GM18508 (cell line): ENCODE measurements at regions not wholly inside any gene's neighbourhood (a gene's known extent, or its start where the extent isn't known, plus 50 kb on each side); places are given as distances from the start of the nearest gene placed in this dataset.

Experiments
- ATAC-seq: cut with Tn5 transposase; IDR thresholded peaks from one replicate; pipeline ENCODE4 v1.9.1; 2021; ENCODE audit warnings: moderate number of reproducible peaks; ENCODE audit not compliant: insufficient read depth, unreplicated experiment

DNA sequence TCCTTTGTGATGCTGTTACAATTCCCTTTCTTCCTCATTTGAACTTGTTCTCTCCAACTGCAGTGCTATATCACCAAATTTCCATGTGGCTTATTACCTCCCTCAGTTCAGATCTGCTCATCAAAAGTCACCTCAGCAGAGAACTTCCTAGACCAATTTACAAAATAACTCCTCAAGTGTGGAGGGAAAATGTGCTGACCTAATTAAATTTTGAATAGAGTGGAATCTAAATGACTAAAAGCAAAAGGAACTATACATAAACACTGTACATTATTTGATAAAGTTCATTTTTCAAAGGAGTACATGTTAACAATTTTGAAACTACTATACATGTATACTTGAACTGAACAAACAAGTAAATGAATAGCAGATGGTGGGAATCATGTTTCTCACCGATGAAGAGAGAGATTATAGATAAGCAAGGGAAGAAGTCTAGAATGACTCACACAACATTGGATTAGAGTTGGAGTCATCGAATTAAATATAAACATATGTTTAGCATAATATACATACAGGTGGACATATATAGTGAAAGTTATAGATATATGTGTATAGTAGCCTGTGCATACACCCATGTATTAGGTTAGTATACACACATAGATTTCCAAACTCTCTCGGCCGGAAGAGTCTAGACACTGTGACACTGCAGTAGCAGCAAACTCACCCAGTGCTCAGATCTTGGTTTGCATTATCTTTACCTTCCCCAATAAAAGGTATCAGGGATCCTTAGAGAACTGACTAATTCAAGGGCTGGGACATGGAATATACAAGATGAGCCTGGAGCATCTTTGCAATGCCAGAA is 318.7 kb downstream of the PCDH18 start:
- ATAC-seq = no peak

DNA sequence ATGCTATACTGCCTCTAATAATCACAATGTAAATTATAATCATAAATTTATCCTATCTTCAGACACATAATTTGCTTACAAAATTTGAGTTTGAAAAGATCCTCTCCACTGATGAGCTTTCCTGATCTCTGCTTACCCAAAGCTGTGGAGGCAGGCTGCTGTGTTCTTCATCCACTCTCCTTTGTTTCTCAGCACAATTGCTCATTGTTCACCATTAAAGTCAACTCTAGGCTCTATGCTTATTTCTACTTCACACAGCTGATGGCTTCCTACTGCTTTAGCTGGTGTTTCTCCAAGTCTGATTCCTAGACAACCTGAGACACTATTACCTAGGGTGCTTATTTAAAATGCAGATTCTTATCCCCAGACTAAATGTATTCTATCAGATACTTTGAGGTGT is 319.7 kb downstream of the PCDH18 start:
- no peak for ATAC-seq

DNA sequence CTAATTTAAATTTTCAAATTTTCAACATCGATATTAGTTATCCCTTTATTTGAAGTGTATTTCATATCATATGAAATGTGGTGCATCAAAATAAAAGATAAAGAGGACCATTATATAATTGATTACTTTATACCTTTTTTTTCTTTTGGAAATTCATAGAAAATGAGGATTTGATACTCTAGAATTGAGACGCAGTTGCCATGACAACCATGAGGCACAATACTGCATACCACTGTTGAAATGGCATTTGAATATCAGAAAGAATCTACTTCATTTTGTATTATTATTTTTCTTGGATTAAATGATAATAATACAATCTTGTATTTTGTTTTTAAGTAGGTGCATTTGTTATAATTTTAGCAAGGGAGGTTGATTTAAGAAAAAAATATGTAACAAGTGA is 323.1 kb downstream of the PCDH18 start:
- no peak for ATAC-seq

DNA sequence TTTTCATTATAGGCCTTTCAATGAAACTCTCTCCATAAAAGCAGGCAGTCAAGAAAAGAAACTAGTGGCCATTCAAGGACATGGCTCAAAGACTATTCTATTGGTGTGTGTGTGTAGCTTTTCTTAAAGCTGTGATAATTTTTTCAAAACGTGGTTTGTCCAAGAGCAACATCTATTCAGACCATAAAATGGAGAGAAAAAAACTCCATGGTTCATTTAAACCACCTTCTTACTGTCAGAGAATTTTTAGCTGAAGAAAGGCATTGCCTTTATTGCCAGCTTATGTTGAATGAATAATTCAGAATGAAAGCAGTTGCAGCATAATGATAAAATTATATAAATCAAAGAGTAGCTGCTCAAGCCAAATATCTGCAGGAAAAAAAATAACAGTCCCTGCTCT is 325.5 kb downstream of the PCDH18 start:
- ATAC-seq = no peak

DNA sequence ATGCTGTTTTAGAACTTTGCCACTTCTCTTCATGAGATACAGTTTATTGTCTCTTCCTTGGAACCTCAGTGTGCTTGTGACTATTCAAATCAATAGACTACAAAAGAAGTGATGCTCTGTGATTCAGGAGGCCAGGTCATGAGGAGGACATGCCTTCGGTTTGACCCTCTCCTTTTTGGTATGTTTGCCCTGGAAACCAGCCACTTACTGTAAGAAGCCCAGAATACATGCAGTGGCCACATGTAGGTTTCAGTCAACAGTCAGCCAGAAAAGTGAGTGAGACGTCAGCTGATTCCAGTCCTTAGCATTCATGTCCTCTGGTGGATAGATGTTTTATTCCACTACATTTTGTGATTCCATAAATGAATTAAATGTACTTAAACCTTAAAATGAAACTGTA is 328.7 kb downstream of the PCDH18 start:
- no peak for ATAC-seq

DNA sequence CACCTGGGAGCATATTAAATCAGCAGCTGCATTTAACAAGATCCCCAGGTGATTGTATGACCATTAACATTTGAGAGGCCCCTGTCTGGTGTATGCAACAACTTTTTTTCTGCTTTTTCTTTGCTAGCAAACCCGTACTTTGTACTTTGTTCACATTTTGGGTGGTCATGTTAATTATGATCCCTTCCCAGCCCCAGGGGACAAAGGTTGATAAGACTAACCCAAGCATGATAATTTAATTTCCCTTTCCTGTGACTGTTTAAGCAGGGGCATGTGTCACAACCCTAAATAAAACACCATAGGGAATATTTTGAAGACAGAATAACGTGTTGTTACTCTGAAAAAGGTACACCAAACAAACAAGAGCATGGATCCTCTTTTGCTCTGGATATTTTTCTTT is 332.0 kb downstream of the PCDH18 start:
- ATAC-seq = no peak

DNA sequence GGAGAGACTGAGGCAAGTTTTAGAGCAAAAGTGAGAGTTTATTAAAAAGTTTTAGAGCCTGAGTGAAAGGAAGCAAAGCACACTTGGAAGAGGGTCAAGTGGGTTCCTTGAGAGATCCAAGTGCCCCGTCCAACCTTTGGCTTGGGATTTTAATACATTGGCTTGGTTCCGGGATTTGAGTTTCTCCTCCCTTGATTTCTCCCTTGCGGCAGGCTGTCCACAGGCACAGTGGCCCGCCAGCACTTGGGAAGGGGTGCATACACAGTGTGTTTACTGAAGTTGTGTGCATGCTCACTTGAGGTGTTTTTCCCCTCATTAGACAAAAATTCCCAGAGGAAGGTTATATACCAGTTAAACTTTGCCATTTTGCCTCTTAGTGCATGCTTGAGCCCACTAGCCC is 333.5 kb downstream of the PCDH18 start:
- no peak for ATAC-seq

DNA sequence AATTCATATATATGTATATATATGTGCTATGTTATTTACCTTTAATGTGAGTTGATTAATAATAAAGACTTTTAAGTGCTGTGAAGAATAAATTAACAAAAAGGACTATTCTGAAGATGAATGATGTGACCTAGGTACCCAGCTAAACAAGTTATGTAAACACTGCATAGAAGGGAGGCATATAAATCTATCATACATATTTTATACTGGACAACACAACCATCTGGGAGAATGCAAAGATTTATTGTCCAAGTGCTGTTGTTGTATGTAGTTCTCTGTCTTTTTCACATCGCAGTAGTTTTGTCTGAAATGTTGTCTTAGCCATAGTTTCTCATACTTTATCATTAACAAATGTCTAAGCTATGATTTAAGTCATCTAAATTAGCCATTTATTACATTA is 337.6 kb downstream of the PCDH18 start:
- no peak for ATAC-seq

DNA sequence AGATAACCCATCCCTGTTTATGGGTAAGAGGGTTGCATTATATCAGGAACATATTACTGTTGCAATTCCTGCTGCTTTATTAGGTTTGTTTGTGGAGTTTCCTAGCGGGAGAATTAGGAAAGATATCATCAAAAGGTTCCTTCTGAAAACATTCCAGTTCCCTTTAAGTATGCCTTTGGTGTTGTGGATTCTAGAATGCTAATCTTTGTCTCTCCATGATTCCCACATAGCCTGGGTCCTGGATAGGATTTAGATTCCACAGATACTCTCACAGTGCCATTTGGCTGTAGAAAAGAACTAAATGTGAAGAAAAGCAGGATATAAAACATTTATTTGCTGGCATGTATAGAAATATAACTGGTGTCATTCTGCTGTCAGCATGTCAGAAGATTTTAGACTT is 338.7 kb downstream of the PCDH18 start:
- no peak for ATAC-seq

DNA sequence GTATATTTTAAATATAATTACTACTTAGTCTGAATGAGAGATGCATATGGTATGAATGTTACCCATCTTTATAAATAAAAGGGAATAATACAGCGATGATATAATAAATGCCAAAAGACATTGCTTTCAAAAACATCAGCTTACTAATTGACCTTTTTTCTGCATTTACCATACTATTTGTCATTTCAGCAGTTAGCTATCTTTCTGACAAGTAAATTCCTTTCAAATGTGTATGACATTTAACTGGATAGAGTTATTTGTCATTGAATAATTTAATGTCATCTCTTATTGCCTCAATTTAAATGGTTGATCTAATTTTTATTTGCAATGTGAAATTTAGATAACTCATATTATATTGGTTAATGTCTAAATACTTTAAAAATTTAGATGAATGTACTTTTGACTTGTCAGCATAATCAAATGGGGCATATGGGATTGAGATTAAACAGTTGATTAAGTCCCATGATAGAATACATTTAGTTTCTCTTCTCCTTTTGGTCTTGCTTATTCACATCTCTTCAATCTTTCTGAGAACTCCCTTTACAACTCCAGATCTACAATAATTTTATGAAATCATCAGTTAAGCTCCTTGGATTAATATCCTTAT is 350.9 kb downstream of the PCDH18 start:
- no peak for ATAC-seq

DNA sequence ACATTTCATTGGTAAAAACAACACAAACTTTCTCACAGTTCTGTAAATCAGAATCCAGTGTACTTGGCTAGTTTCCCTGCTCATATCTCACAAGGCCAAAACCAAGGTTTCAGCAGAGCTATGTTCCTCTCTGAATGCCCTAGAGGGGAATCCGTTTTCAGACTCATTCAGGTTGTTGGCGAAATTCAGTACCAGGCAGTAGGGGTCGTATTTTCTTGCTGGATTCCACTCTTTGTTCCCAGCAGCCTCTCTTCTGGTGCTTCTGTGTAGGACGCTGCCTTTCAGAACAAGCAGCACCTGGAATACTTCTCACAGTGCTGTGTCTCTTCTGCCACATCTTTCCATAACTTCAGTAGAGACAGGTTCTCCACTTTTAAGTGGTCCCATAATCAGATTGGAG is 351.9 kb downstream of the PCDH18 start:
- ATAC-seq = no peak

DNA sequence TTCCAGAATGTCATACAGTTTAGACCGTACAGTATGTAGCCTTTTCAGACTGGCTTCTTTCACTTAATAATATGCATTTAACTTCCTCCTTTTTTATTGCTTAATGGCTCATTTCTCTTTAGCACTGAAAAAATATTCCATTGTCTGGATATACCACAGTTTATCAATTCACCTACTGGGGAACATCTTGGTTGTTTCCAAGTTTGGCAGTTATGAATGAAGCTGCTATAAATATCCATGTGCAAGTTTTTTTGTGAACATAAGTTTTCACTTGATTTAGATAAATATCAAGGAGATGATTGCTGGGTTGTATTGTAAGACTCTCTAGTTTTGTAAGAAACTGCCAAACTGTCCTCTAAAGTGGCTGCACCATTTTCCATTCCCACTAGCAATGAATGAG is 375.5 kb downstream of the PCDH18 start:
- ATAC-seq = no peak

DNA sequence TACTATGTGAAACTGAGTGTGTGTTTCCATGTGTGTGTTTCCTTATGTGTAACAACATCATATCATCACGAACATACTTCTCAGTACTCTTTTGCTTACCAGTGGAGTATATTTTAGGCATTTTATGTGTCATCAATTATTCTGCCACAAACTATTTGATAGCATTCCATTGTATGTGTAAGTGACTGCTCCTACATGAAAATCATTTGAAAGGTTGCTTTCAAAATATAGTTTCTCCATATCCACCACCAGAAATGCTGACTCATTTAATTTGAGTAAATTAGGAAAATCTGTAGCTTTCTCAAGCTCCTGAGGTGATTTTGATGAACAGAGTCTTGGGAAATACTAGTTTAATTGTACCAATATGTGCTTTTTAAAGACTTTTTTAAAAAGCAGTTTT is 376.2 kb downstream of the PCDH18 start:
- ATAC-seq = no peak

DNA sequence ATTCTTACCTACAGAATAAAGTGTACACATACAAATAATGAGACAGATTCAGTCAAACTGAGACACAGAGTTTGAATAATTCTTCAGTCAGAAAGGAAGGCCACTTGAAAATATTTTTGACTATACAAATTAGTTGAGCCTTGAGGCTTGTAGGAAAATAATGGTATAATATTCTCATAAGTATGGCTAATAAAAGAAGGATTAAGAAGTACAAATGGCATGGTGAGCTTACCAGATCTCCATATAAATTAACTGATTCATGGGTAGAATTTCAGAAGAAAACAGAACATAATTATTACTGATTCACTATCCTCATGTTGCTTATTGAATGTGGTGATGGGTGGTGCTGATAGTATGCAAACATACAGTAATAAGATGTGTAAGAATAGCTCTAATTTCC is 401.1 kb downstream of the PCDH18 start:
- no peak for ATAC-seq

DNA sequence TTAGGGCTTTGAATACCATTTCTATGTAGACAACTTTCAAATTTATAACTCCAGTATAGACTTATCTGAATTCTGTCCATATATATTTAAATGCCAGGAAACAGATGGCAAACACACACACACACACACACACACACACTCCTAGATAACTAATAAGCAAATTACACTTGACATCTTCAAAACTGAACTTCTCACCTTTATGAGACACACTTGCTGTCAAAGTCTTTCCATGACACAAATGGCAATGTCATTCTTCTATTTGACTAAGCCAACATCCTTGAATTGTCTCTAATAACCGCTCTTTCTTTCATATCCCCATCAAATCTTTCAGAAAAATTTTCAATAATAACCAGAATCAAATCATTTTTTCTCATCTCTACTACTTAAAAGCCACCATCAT is 402.4 kb downstream of the PCDH18 start:
- no peak for ATAC-seq

DNA sequence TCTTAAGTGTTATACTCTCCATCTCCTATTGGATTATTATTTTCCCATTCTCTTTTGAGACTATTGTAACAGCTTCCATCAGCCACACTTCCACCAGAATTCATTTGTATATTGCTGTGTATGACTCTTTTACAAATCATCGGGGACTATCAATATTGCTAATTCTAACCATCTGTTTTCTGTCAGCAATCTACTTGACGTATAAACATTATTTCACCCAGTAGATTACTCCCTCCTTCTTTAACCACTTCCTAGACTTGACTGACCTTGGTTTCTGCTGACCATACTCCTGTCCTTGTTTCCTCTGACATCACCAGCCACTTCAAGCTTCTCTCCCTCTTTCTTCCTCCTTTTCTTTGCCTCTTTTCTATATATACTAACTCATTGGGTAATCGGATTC is 402.9 kb downstream of the PCDH18 start:
- no peak for ATAC-seq

DNA sequence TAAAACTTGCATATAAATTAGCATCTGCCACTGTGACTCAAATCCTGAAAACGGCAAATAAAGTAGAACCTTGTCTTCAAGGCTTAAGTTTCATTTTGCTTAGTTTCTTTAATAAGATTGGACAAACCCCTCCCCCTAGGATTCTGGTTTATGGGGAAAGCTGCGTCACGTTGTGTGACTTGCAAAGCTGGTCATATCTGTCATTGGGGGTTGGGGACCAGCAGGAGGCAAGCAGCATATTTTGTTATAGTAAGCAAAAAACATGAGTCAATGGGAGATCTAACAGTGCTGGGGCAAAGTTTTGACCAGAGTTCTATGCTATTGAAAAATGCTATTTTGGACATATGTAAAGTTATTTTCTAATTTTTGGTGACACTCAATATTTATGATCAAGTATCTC is 407.3 kb downstream of the PCDH18 start:
- no peak for ATAC-seq

DNA sequence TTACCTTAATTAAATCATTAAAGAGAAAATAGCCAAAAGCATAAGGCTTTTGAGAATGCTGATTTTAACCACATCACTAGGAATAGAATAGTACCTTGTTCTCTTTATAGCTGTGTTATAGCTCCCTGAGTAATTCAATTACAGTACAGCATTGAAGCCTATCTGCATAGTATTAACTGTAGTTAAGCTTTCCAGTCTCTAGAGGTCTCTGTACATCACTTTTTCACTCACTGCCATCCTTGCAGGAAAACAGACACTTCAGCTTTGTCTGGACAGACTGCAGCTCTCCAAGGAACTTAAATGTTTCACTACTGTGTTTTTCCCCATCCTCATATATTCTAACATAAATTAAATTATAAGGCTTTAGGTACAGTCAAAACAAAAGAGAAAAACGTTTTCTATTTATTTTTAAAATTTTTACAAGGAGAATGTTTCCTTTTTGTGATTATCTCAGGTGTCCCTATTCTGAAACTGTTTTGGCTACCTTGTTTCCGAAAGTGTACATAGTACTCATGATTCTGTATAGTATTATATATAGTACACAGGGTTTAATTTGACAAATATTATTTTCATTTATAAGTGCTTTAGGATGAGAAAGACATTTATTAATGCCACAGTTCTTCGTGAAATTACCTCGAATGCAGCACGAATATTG is 407.9 kb downstream of the PCDH18 start:
- ATAC-seq = no peak

DNA sequence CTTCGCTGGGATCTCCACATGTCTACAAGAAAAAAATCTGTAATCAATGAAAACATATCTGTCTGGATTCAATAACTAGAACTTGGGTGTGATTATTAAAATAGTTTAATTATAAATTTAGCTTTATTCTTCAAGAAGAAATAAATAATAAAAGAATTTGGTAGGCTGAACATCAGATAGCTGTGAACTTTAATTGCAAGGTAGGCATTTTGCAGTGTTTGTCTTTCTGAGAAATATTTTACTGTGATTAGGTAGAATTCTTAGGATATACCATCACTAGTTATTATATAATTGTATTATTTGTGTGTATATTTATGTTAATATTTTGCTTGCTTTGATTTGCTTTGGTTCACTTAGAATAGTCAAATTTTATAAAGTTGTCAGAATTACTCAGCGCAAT is 409.4 kb downstream of the PCDH18 start:
- ATAC-seq = no peak

DNA sequence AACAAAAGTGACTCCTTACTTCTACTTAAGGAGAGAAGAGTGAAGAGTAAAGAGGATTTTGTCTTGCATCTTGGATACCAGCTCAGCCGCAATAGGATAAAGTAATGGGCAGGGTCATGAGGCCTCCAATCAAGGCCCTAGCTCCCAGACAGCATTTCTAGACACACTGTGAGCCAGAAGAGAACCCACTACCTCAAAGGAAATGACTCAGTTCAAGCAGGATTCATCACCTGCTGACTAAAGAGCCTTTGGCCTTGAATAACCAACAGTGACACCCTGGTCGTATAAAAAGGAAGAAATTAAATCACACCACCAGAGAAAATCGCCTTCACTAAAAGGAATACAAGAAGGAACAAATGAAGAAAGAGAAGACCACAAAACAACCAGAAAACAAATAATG is 416.1 kb downstream of the PCDH18 start:
- ATAC-seq = no peak

DNA sequence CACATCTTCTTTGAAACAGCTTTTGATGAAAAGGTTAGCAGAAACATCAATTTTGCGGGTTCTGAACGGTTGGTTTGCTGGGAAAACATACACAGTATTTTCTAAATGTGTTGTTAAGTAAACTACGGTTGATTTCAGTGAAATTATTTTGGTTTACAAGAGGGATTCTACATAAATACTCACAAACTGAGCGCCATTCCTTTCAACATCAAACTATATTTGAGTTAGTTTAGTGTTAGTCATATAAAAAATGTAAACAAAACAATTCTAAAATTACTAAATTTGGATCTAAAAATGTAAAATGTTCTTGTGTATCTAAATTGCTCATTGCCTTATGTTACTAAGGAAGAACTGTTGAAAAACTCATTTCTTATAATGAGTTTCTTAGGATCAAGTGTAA is 425.6 kb downstream of the PCDH18 start:
- ATAC-seq = no peak

DNA sequence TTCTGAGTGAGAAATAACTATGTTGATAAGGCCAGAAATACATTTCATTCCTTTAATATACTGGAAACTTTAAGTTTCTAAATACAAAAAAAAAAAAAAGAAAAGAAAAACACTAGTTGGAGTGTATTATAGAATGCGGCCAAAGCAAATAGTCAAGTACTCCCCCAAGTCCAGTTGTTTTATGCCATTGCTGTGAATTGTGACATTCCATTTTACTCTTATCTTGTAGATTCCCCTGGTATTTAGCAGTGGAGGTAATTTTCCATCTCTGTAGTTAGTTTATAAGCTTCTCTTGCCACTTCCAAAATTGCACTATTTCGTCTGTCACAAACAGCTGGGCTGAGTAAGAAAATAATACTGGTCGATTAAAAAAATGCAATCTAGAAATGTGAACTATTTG is 426.0 kb downstream of the PCDH18 start:
- no peak for ATAC-seq
